ENCODE measurements at regions not wholly inside any gene's neighbourhood (a gene's known extent, or its start where the extent isn't known, plus 50 kb on each side); places are given as distances from the start of the nearest gene placed in this dataset.
"Not testable (repeated sequence)": the region's sequence is repeated elsewhere in the genome, so short reads cannot be mapped to it uniquely, and the experiment has no call there.

GRCh38 chr15:21027942-21028341, 161.8 kb upstream of the POTEB2 start:
- TF ChIP-seq CBFB (CRISPR knock-in tag; IDR thresholded peaks at IDR 0.05; ENCODE audit: low read depth); SMAD3 (CRISPR knock-in tag; IDR thresholded peaks at IDR 0.05; ENCODE audit: borderline replicate concordance); CTCF (IDR thresholded peaks at IDR 0.05); ZNF263 (CRISPR knock-in tag; IDR thresholded peaks at IDR 0.05; ENCODE audit: low read depth); STAT6 (CRISPR knock-in tag; conservative IDR thresholded peaks at IDR 0.05; ENCODE audit: low read depth); ESRRA (CRISPR knock-in tag; IDR thresholded peaks at IDR 0.05; ENCODE audit: borderline replicate concordance); NFYB (CRISPR knock-in tag; conservative IDR thresholded peaks at IDR 0.05; ENCODE audit: low read depth); ZNF281 (CRISPR knock-in tag; IDR thresholded peaks at IDR 0.05); MAX (CRISPR knock-in tag; IDR thresholded peaks at IDR 0.05): not testable (repeated sequence)
- TF ChIP-seq, protein P1, sequence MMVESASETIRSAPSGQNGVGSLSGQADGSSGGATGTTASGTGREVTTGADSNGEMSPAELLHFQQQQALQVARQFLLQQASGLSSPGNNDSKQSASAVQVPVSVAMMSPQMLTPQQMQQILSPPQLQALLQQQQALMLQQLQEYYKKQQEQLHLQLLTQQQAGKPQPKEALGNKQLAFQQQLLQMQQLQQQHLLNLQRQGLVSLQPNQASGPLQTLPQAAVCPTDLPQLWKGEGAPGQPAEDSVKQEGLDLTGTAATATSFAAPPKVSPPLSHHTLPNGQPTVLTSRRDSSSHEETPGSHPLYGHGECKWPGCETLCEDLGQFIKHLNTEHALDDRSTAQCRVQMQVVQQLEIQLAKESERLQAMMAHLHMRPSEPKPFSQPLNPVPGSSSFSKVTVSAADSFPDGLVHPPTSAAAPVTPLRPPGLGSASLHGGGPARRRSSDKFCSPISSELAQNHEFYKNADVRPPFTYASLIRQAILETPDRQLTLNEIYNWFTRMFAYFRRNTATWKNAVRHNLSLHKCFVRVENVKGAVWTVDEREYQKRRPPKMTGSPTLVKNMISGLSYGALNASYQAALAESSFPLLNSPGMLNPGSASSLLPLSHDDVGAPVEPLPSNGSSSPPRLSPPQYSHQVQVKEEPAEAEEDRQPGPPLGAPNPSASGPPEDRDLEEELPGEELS (CRISPR knock-in tag; IDR thresholded peaks at IDR 0.05) = not testable (repeated sequence)
- TF ChIP-seq, protein P2, sequence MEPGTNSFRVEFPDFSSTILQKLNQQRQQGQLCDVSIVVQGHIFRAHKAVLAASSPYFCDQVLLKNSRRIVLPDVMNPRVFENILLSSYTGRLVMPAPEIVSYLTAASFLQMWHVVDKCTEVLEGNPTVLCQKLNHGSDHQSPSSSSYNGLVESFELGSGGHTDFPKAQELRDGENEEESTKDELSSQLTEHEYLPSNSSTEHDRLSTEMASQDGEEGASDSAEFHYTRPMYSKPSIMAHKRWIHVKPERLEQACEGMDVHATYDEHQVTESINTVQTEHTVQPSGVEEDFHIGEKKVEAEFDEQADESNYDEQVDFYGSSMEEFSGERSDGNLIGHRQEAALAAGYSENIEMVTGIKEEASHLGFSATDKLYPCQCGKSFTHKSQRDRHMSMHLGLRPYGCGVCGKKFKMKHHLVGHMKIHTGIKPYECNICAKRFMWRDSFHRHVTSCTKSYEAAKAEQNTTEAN (CRISPR knock-in tag; IDR thresholded peaks at IDR 0.05) = not testable (repeated sequence)

Data from WTC11 (cell line).